ENCODE measurements at regions not wholly inside any gene's neighbourhood (a gene's known extent, or its start where the extent isn't known, plus 50 kb on each side); places are given as distances from the start of the nearest gene placed in this dataset.

GRCh38 chrX:36849407-36849806 is 158.8 kb upstream of the FAM47C start:
- no peaks in the 10 kb centered on the region for H3K9me3 Mint-ChIP-seq
- no peak overlapping the region for H3K27ac Mint-ChIP-seq

GRCh38 chrX:36856849-36857248 is 151.3 kb upstream of the FAM47C start:
- no peaks in the 10 kb centered on the region for H3K79me2 ChIP-seq (ENCODE audit: low read depth)

More at GRCh38 chrX:36849407-36849806, 158.8 kb upstream of the FAM47C start:
- no peaks in the 10 kb centered on the region for H3K79me2 ChIP-seq (ENCODE audit: low read depth)
- DNase-seq (ENCODE audit: low spot score) = no peak
- no peak overlapping the region for H3K9ac ChIP-seq
- TF ChIP-seq EZH2 (IDR thresholded peaks at IDR 0.05) = no peak
- TF ChIP-seq EZH2phosphoT487 (IDR thresholded peaks at IDR 0.05) = no peak
- no peak for TF ChIP-seq CTCF (IDR thresholded peaks at IDR 0.05)
- H3K4me3 ChIP-seq = no peak overlapping the region
- H2AFZ ChIP-seq (replicated peaks) = no peak overlapping the region
- no peaks in the 10 kb centered on the region for H3K36me3 ChIP-seq
- no peak overlapping the region for H3K27ac ChIP-seq
- Mint-ChIP-seq H3K36me3 (no peaks in the 10 kb centered on the region), H3K4me1 (peaks cover 3% of the 10 kb centered on the region), H3K4me3 (no peak overlapping the region), H3K27me3 (ENCODE audit: insufficient read depth, low read depth) (peaks cover 3% of the 10 kb centered on the region)
- H3F3A ChIP-seq (ENCODE audit: low read depth) = no peaks in the 10 kb centered on the region
- H3K9me3 ChIP-seq (ENCODE audit: low read depth) = no peaks in the 10 kb centered on the region
- no peaks in the 10 kb centered on the region for H4K20me1 ChIP-seq (ENCODE audit: low read depth)
- no peaks in the 10 kb centered on the region for H3K27me3 ChIP-seq
- no peak overlapping the region for H3K4me2 ChIP-seq
- H3K4me1 ChIP-seq = no peaks in the 10 kb centered on the region

GRCh38 chrX:36859231-36859630 is 148.9 kb upstream of the FAM47C start:
- H3K79me2 ChIP-seq (ENCODE audit: low read depth) = no peaks in the 10 kb centered on the region
- TF ChIP-seq EZH2 (IDR thresholded peaks at IDR 0.05) = no peak
- no peak for TF ChIP-seq CTCF (IDR thresholded peaks at IDR 0.05)
- no peak for TF ChIP-seq EZH2phosphoT487 (IDR thresholded peaks at IDR 0.05)
- no peak overlapping the region for H3K27ac ChIP-seq
- H3K9me3 Mint-ChIP-seq = no peaks in the 10 kb centered on the region
- H3K9ac ChIP-seq = no peak overlapping the region
- H3K4me1 ChIP-seq = no peaks in the 10 kb centered on the region
- no peaks in the 10 kb centered on the region for H3K36me3 ChIP-seq
- no peaks in the 10 kb centered on the region for H3K36me3 Mint-ChIP-seq
- no peak overlapping the region for H3K27ac Mint-ChIP-seq
- H3K4me3 ChIP-seq = no peak overlapping the region
- H3K4me1 Mint-ChIP-seq = no peaks in the 10 kb centered on the region
- H3K27me3 Mint-ChIP-seq (ENCODE audit: insufficient read depth, low read depth) = no peaks in the 10 kb centered on the region
- H2AFZ ChIP-seq (replicated peaks) = no peak overlapping the region
- H3K4me2 ChIP-seq = no peak overlapping the region
- no peaks in the 10 kb centered on the region for H3F3A ChIP-seq (ENCODE audit: low read depth)
- H4K20me1 ChIP-seq (ENCODE audit: low read depth) = no peaks in the 10 kb centered on the region
- no peak overlapping the region for H3K4me3 Mint-ChIP-seq
- no peaks in the 10 kb centered on the region for H3K9me3 ChIP-seq (ENCODE audit: low read depth)
- no peak for DNase-seq (ENCODE audit: low spot score)
- H3K27me3 ChIP-seq = no peaks in the 10 kb centered on the region

More at GRCh38 chrX:36856849-36857248, 151.3 kb upstream of the FAM47C start:
- H3K27ac Mint-ChIP-seq = no peak overlapping the region
- H3K9me3 Mint-ChIP-seq = no peaks in the 10 kb centered on the region
- no peaks in the 10 kb centered on the region for H4K20me1 ChIP-seq (ENCODE audit: low read depth)
- H2AFZ ChIP-seq (replicated peaks) = no peak overlapping the region
- H3F3A ChIP-seq (ENCODE audit: low read depth) = no peaks in the 10 kb centered on the region
- TF ChIP-seq EZH2phosphoT487 (IDR thresholded peaks at IDR 0.05) = no peak
- TF ChIP-seq CTCF (IDR thresholded peaks at IDR 0.05) = peak; percentile 23
- H3K4me1 Mint-ChIP-seq = no peaks in the 10 kb centered on the region
- H3K4me2 ChIP-seq = no peak overlapping the region
- H3K4me3 Mint-ChIP-seq = no peak overlapping the region
- H3K27ac ChIP-seq = no peak overlapping the region
- H3K9ac ChIP-seq = no peak overlapping the region
- no peaks in the 10 kb centered on the region for H3K36me3 ChIP-seq
- DNase-seq (ENCODE audit: low spot score) = no peak
- H3K4me1 ChIP-seq = no peaks in the 10 kb centered on the region
- H3K36me3 Mint-ChIP-seq = no peaks in the 10 kb centered on the region
- no peaks in the 10 kb centered on the region for H3K9me3 ChIP-seq (ENCODE audit: low read depth)
- H3K4me3 ChIP-seq = no peak overlapping the region
- no peaks in the 10 kb centered on the region for H3K27me3 ChIP-seq
- no peaks in the 10 kb centered on the region for H3K27me3 Mint-ChIP-seq (ENCODE audit: insufficient read depth, low read depth)

Data from neural progenitor cell (in vitro differentiated cells).